NCI-H82 (cell line): ENCODE measurements at regions not wholly inside any gene's neighbourhood (a gene's known extent, or its start where the extent isn't known, plus 50 kb on each side); places are given as distances from the start of the nearest gene placed in this dataset.
"Not testable (repeated sequence)": the region's sequence is repeated elsewhere in the genome, so short reads cannot be mapped to it uniquely, and the experiment has no call there.

Source experiments
- DNase-seq: peaks from one replicate; lab custom pipeline; 2025; lab: John Stamatoyannopoulos, UW

DNA sequence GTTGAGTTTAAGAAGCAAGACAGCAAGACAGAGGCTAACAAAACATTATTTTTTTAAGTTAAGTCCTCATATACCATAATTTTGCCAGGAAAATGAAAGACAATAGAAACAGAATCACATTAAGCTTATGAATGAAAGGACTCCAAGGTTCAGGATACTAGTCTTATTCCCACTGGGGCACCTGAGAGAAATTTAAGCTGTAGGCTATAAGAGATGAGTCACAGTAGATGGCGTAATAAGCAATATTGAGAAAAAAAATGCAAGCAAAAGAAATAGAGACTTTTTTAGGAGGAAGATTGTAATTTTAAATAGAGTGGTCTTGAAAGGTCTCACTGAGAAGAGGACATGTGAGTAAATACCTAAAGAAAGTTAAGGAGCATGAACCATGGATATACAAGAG is 57.1 kb upstream of the KIF2B start:
- no peak for DNase-seq

DNA sequence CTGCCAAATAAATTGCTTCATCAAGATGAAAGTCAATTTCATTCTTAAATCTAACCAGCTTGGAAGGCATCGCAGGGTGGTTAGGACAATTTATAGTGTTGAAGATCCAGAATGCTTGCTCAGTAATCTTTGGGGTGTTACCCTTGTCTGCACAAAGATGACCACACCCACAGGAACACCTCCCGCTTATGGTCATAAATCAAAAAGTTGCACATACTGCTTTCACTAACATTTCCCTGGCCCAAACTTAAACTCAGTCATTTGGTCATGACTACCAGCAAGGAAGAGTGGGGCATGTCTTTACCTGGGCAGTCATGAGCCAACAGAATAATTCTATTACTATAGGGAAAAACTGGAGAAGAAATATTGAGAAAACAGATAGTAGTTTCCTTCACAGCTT is 57.6 kb upstream of the KIF2B start:
- DNase-seq = no peak

DNA sequence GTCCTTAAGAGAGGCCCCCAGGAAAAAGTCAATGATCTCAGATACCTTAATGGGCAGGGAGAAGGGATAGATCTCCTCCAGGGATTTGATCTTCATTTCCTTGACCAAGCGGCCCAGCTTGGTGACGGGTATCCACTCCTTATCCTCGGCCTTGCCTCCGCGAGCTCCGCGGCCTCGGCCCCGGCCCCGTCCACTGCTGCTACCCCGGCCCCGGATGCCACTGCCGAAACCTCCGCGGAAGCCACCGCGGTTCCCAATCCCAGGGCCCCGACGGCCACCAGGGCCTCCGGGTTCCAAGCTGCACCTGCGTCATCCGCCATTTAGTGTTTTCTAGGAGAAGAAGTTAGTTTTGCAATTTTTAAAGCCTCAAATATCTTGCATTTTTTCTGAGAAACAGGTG is 65.2 kb upstream of the KIF2B start:
- no peak for DNase-seq

DNA sequence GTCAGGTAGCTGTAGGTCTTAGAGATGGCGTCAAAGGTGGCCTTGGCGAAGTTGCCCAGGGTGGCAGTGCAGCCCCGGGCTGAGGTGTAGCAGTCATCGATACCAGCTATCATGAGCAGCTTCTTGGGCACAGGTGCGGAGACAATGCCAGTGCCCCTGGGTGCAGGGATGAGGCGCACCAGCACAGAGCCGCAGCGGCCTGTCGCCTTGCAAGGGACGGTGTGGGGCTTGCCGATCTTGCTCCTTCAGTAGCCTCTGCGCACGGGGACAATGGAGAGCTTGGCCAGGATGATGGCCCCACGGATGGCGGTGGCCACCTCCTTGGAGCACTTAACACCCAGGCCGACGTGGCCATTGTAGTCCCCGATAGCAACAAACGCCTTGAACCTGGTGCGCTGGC is 65.6 kb upstream of the KIF2B start:
- not testable (repeated sequence) for DNase-seq

DNA sequence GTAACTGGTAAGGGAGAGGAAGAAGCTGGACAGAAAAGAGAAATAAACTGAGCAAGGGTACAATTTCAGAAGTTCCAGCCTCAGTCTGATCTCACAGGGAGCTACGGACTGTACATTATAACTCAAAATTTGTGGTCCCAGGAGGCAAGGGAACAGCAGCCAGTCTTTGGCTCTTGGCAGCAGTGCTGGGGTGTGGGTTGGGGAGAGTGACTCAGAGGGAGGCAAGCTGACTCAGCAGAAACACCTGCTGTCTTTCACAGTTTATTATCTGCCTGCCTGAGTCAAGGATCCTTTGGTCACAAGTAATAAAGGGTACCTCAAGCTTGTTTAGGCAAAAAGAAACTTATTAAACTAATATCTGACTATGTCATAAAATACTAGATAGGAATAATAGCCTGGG is 73.5 kb upstream of the KIF2B start:
- no peak for DNase-seq

DNA sequence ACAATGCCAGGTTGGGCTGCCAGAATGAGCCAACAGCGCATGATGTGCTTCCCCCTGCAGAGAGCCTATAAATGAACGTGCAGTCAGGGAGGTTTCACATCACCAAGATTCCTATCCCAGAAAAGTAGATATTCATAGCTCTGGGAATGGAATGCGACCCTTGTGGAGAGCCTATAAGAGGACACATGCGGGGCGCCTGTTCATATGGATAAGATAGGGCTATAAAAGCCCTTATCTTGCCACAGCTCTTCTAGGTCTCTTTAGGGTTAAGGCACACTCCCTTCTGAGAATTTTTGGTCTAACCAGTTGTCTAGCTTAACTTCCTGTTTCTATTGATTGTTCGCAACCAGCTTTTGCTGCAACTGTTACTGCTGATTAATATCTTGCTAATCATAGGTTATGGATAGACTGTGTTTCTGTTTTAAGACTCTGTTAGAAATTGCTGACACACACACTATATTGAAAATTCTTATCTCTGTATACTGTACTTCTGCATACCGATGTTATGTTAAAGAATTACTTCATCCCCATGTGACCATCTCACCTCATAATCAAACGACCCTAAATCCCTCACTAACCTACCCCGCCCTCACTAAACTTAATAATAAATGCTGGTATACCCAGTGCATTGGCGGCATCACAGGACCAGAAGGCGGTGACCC is 74.4 kb upstream of the KIF2B start:
- DNase-seq = not testable (repeated sequence)

DNA sequence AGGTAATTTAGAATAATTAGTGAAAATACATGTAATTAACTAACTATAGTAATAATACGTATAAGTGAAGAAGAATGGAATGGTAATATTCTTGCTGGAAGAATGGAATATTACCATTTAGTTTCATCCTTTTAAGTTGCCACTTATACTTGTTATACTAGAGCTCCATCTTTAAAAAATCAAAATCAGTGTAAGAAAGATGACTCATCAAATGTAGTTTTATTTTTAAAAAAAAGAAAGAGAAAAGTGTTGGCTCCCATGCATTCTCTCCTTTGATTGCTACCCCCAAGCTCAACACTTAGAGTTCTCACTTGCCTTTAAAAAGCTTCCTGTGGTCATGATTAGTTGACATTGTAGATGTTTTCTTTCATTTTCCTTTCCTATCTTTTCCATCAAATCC is 82.4 kb upstream of the KIF2B start:
- no peak for DNase-seq

DNA sequence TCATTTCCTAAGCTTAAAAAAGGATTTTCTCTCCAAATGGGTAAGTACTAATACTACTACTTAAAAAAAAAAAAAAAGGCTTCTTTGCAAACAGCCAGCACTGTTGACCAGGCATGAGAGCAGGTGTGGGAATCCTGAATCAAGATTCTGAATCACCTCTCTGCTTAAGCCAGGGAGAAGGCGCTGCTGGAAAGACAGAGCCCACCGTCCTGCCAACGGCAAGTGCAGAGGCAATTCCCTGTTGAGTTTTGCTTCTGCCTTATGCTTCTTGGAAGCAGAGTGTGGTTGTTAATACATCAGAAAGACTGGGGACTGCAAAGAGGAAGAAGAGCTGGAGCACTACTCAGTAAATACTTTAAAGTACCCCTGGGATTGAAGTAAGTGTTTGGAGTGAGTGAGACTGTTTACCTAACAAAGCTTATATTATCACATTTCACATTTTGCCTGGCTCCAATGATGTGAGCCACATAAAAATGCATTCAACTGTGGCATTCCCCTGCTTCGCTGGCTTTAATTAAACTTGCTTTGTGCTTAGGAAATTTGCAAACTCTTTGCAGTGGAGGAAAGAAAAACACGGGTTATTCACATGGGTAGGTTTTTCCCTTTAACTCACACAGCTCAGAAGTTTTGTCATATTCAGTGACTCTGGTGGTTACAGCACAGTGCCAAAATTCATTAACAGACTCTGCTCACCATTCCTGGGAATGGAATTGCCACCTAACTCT is 86.0 kb upstream of the KIF2B start:
- DNase-seq = no peak

DNA sequence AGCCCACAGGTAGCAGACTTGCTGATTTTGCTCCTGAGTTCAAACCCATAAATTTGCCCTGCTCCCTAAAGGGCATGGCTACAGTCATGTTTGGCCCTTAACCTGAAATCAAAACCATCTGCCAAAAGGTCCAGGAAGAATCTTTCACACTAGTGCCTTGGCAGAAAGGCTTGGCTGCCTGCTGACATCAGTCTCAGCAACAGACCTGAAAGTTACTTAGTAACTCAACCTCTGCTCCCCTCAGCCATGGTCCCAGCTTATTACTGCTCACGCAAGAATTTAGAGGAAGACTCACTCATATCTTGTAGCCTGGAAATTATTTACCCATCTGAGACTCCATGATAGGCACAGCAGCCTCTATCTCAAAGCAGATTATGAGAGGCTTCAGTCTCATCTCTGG is 98.0 kb upstream of the KIF2B start:
- no peak for DNase-seq

DNA sequence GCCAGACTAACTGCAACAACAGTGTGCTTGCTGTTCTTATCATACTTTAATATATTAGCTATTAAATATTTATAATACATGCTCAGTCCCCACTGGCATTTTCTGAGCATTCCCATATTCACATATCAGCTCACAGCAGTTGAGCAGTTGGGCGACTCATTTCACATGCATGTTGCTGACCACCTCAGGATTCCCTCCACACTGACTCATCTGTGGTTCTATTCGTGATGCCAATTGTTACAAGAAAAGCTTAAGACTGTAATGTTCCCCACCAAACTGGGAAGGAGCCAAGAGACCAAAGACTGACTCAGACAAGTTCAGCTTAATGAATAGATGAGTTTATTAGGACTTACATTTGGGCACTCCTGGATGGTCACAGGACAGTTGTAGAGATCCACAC is 100.3 kb upstream of the KIF2B start:
- DNase-seq = no peak

DNA sequence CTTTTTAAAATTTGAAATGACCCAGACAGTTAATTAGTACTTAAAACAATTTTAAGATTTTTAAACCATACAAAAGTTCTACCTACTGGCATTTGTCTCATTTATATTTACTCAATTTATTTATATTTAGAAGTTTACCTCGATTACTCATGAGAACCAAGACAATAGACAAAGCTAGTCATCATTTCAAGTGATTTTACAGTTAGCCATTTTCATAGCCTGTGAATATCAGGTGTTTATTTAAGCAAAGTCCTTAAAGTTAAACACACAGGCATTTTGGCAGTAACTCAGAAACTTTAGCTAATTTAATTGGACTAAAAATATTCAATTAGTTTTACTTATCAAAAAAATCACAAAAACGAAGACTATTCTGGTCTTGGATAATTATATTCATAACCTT is 101.6 kb upstream of the KIF2B start:
- no peak for DNase-seq

DNA sequence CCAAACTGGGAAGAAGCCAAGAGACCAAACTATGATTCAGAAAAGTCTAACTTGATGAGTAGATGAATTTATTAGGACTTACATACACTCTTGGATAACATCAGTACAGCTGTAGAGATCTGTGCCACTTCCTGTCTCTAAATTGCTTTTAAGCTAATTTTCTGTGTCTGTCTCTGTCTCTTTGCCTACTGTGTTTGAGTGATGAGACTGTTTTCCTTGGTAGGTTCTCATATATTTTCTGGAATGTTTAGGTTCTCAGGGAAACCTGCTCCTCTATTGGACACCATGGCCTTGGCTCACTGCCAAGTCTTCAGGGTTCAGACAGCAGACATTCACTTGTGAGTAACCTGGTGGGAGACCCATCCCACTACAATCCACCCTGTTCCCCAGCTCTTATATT is 103.5 kb upstream of the KIF2B start:
- DNase-seq = no peak

DNA sequence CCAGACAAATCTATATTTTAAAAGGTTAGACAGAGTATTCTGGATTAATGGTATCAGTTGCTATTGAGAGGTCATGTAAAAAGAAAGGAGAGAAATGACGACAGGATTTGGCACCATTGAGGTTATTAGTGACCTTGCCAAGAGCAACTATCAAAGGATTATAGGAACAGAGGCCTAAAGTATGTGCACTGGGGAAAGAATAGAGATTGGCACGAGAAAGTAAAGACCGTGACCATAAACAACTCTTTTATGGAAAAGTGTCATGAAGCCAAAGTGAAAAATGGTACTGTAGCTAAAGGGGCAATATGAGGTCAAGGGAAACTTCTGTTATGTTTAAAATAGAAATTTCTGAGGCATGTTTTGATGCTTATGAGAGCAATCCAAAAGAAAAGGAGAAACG is 115.2 kb upstream of the KIF2B start:
- DNase-seq = no peak

DNA sequence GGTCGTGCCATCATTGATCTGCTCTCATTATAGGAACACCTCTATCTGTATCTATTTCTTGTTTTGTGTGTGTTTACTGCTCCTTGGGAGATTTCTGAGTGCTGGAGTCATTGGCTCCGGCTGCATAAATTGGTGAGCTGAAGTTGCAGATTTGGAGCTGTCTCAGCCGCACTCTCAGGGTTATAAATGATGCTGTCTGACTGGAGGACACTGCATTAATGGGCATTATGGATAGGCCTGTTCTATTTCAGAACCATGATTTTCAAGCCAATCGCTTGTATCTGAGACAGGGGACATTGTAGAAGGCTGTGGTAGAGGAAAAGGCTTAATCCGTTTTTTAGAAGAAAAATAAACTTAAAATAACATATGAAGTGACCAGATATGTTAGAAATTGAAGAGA is 126.4 kb upstream of the KIF2B start:
- DNase-seq = no peak

DNA sequence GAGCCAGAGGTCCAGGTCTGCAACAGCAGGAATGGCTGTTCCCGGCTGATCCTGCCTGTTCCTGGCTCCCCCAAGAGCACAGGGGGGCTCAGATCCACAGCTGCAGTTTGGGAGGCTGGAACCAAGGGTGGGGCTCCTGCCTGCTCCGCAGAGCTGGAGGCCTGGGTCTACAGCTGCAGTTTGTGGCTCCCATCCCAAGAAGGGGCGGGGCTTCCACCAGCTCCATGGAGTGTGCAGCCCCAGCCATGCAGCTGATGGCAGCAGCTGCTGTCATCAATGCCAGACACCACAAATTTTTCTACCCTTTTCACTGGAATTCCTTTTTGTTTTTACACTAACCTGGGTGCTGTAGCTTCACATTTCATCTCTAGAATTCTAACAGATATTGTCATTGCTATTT is 135.4 kb upstream of the KIF2B start:
- DNase-seq = peak; percentile 6

DNA sequence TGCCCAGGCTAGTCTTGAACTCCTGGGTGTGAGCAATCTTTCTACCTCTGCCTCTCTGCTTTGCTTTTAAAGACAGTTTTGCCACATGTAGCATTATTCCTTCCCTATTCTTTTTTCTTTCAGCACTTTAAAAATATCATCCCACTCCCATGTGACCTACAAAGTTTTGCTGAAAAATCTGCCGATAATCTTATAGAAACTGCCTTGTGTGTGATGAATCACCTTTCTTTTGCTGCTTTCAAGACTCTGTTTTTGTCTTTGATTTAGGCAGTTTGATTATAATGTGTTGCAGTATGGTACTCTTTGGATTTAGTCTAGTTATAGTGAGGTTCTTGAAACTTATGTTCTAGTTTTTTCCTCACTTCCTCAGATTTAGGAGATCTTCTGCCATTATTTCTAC is 142.0 kb upstream of the KIF2B start:
- no peak for DNase-seq

DNA sequence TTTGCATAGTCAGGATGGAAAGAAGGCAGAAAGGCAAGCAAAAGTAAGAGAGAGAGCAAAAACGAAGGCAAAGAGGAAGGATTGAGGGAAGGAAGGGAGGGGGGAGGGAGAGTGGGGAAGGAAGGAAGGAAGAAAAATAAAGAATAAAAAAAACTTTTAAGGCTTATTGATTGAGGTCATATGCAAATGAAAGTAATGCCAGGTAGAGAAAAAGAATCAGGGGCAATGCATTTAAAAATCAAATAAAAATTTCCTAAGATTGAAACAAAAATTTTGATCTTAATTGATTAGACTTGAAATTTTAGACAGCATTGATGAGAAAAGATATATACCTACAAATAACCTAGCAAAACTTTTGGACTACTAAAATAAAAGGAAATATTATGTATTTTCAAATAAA is 153.9 kb upstream of the KIF2B start:
- no peak for DNase-seq

DNA sequence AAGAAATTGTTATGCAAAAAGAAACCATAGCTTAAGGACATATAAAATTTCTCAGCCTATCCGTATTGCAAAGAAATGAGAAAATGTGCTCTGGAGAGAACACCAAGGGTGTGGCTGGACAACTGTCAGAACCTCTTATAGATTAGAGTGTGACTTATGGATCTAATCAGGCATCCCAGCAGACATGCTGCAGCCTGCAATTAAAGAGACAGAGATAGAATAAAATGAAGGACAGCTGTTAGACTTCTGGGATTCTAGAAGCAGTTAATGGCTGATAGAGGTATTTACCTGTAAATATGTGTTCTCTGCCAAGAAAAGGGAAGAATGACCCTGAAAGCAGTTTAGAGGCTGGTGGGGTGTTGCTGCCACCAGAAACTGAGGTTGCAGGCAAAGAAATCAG is 160.1 kb upstream of the KIF2B start:
- DNase-seq = no peak

DNA sequence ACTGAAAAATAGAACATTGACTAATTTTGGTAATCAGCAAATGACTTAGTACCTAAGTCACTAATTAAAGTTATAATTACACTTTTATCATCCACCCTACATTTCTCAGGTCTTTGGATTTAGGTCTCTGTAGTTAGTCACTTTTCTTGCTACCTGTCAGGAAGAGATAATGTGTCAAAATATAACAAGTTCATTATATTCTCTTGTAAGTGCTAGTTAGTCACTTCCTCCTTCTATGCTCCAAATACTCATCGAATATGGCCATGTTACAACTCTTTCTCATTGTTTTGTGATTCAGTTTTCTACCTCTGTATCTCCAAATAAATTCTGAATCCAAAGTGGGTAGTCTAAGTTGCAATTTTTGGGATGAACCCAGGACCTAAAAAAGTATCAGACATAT is 163.5 kb upstream of the KIF2B start:
- DNase-seq = no peak

DNA sequence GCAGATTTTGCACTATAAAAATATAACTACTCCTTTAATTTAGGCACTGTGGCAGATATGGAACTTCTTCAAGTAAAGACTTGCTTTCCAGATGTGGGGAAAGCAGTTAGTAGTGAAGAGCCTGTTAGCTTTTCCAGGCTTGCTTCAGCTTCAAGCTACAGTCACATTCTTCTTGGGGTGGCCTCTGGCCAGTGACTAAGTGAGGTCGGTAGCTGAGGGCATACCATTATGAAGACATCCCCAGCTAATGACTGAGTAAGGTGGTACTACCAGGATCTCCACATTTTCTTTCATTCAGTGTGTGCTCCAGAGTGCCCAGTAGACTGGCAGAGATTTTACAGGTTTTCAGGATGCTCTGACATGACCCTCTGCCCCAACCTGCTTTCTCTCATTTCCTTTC is 167.1 kb upstream of the KIF2B start:
- DNase-seq = no peak

DNA sequence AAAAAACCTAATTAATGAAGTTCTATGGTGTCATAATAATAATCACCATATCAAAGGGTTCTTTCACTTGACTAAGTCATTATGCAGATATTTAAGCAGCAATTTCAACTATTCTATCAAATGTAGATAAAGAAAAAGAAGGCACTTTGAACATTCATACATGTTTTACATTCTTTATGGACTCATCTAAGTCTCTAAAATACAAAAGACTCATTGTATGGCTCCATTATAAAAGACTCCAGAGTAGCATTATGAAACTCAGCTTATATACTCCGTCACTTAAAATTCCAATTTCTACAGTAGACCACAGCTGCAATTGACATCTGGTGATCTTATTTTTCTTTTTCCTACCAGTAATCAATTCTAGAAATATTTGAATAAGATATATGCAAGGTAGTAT is 173.5 kb upstream of the KIF2B start:
- DNase-seq = no peak

DNA sequence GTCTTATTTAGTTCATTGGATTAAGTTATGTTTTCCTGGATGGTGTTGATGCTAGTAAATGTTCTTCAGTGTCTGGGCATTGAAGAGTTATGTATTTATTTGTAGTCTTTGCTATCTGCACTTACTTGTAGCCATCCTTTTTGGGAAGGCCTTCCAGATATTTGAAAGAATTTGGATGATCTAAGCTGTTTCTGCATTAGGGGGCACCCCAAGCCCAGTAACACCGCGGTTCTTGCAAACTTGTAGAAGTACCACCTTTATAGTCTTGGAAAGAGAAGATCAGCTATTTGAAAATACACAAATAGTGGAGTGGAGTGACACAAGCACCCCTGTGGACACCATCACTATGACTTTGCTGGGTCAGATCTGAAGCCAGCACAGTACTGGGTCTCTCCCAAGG is 175.9 kb upstream of the KIF2B start:
- no peak for DNase-seq

DNA sequence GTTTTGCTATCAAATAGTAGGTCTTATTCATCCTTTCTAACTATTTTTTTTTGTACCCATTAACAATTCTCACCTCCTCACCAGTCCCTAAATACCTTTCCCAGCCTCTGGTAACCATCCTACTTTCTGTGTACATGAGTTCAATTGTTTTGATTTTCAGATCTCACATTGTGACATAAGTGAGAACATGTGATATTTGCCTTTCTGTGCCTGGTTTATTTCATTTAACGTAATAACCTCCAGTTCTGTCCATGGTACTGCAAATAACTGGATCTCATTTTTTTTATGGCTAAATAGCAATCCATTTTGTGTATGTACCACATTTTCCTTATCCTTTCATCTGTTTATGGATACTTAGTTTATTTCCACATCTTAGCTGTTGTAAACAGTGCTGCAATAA is 181.9 kb upstream of the KIF2B start:
- no peak for DNase-seq

DNA sequence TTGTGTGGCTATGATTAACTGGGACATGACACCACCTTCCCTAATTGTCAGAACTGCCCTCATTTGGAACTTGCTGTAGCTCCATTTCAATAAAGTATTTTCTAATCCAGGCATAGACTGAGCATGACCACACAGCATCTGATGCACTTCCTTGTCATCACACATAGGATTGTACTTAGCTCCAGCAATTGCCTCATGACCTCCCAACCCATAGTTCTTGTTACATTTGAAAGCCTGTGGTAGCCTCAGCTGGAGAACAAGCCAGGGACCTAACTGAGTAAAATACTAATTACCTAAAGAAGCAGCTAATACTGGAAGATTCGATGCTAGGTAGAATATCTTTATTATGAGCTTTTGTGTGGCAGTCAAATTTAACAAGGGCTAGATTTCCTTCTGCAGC is 187.3 kb upstream of the KIF2B start:
- no peak for DNase-seq
